ENCODE measurements at regions not wholly inside any gene's neighbourhood (a gene's known extent, or its start where the extent isn't known, plus 50 kb on each side); places are given as distances from the start of the nearest gene placed in this dataset.
"Not testable (repeated sequence)": the region's sequence is repeated elsewhere in the genome, so short reads cannot be mapped to it uniquely, and the experiment has no call there.

- DNase-seq = peak; percentile 19
These were observed 372.2 kb downstream of the MRPL39 start for GRCh38 chr21:25234857-25235801.

GRCh38 chr21:25220954-25221353, 386.3 kb downstream of the MRPL39 start:
- DNase-seq = no peak

- no peak for DNase-seq
These were observed 387.1 kb downstream of the MRPL39 start for GRCh38 chr21:25220169-25220568.

- DNase-seq = no peak
These were observed 391.4 kb downstream of the MRPL39 start for GRCh38 chr21:25215698-25216384.

- no peak for DNase-seq
These were observed 392.6 kb downstream of the MRPL39 start for GRCh38 chr21:25214676-25215075.

- DNase-seq = no peak
These were observed 407.3 kb downstream of the MRPL39 start for GRCh38 chr21:25199944-25200343.

GRCh38 chr21:25191141-25191540, 416.1 kb downstream of the MRPL39 start:
- peak; percentile 44 for DNase-seq

GRCh38 chr21:25189497-25189896, 417.8 kb downstream of the MRPL39 start:
- DNase-seq = no peak

- peak; percentile 51 for DNase-seq
These were observed 418.6 kb downstream of the MRPL39 start for GRCh38 chr21:25188677-25189079.

- no peak for DNase-seq
These were observed 421.0 kb downstream of the MRPL39 start for GRCh38 chr21:25186273-25186672.

GRCh38 chr21:25183577-25183976, 423.7 kb downstream of the MRPL39 start:
- no peak for DNase-seq

- DNase-seq = not testable (repeated sequence)
These were observed 425.6 kb downstream of the MRPL39 start for GRCh38 chr21:25181690-25182089.

- DNase-seq = no peak
These were observed 428.2 kb downstream of the MRPL39 start for GRCh38 chr21:25179116-25179515.

GRCh38 chr21:25176637-25177412, 430.5 kb downstream of the MRPL39 start:
- peak; percentile 57 for DNase-seq

GRCh38 chr21:25175938-25176337, 431.3 kb downstream of the MRPL39 start:
- no peak for DNase-seq

- DNase-seq = no peak
These were observed 435.8 kb downstream of the MRPL39 start for GRCh38 chr21:25171438-25171837.

GRCh38 chr21:25170681-25171080, 436.6 kb downstream of the MRPL39 start:
- DNase-seq = no peak

- DNase-seq = no peak
These were observed 437.9 kb downstream of the MRPL39 start for GRCh38 chr21:25169370-25169769.

GRCh38 chr21:25166904-25167303, 440.4 kb downstream of the MRPL39 start:
- not testable (repeated sequence) for DNase-seq

GRCh38 chr21:25161571-25161970, 445.7 kb downstream of the MRPL39 start:
- no peak for DNase-seq

GRCh38 chr21:25155020-25155419, 452.3 kb downstream of the MRPL39 start:
- DNase-seq = not testable (repeated sequence)

- DNase-seq = no peak
These were observed 458.3 kb downstream of the MRPL39 start for GRCh38 chr21:25149022-25149421.

GRCh38 chr21:25139414-25139813, 467.9 kb downstream of the MRPL39 start:
- DNase-seq = no peak
